Panc1 (cell line): ENCODE measurements at regions not wholly inside any gene's neighbourhood (a gene's known extent, or its start where the extent isn't known, plus 50 kb on each side); places are given as distances from the start of the nearest gene placed in this dataset.

ENCODE experiments used
- ATAC-seq: fragments of 200-7000 bp; cut with Tn5 transposase; 2 replicates; pipeline ENCODE4 v1.9.1; 2020; ENCODE audit warnings: mild to moderate bottlenecking, moderate library complexity
- BruUV-seq: library from RNA; stranded (reverse); fragments of 400-500 nt; replicated peaks from 2 replicates; lab custom pipeline; 2021; lab: Mats Ljungman, UMichigan
- CTCF ChIA-PET: fragments of 300-600 bp; sonication (Branson Sonifier 250); formaldehyde crosslinking; loops from one replicate; lab custom pipeline; 2022; ENCODE audit warnings: antibody characterized with exemption; lab: Charles Lee
- POLR2A ChIA-PET: fragments of 300-600 bp; sonication (Branson Sonifier 250); formaldehyde crosslinking; loops from one replicate; lab custom pipeline; 2022; ENCODE audit warnings: antibody characterized with exemption; lab: Charles Lee
- DNase-seq: peaks from one replicate; pipeline ENCODE4 v3.0.0-alpha.2; 2010; ENCODE audit warnings: low read depth, low spot score
- H3K27ac ChIP-seq: 2 replicates; pipeline ENCODE4 v1.5.1; 2011; ENCODE audit warnings: mild to moderate bottlenecking, low read length, inconsistent platforms
- H3K27me3 ChIP-seq: fragments of 200-500 bp; sonication (Bioruptor generic); 2 replicates; pipeline ENCODE4 v1.6.0; 2014; ENCODE audit warnings: low read length, inconsistent platforms; ENCODE audit not compliant: control insufficient read depth, insufficient read depth
- H3K36me3 ChIP-seq: fragments of 200-500 bp; sonication (Bioruptor generic); 2 replicates; pipeline ENCODE4 v1.5.1; 2014; ENCODE audit warnings: inconsistent platforms, mild to moderate bottlenecking, low read length, moderate library complexity; ENCODE audit not compliant: control insufficient read depth, insufficient read depth
- H3K4me1 ChIP-seq: 2 replicates; pipeline ENCODE4 v1.5.1; 2011; ENCODE audit warnings: inconsistent platforms, mild to moderate bottlenecking, low read length, moderate library complexity; ENCODE audit not compliant: control insufficient read depth, insufficient read depth
- H3K4me3 ChIP-seq, 2 experiments: 2 replicates each; pipeline ENCODE4 v1.5.1; 2011 to 2012; ENCODE audit warnings: low read depth in 2 of 2, low read length in 2 of 2, mild to moderate bottlenecking in 2 of 2, inconsistent platforms in 1 of 2, moderate library complexity in 1 of 2
- H3K9me3 ChIP-seq: fragments of 200-500 bp; sonication (Bioruptor generic); 2 replicates; pipeline ENCODE4 v1.5.1; 2014; ENCODE audit warnings: low read depth, mild to moderate bottlenecking, inconsistent platforms, low read length, moderate library complexity; ENCODE audit not compliant: control insufficient read depth, insufficient read depth
- CTCF ChIP-seq: fragments of 450-650 bp; IDR thresholded peaks from 2 replicates; pipeline ENCODE4 v1.5.1; 2017; ENCODE audit warnings: mild to moderate bottlenecking
- POLR2AphosphoS5 ChIP-seq: IDR thresholded peaks from 2 replicates; pipeline ENCODE4 v1.6.1; 2012; ENCODE audit warnings: mild to moderate bottlenecking, low read depth, low read length, moderate library complexity
- SIN3A ChIP-seq: IDR thresholded peaks from 2 replicates; pipeline ENCODE4 v1.6.1; 2012; ENCODE audit warnings: low read depth, mild to moderate bottlenecking, low read length, moderate library complexity, borderline replicate concordance; ENCODE audit not compliant: insufficient read depth
- TCF7L2 ChIP-seq: IDR thresholded peaks from 2 replicates; pipeline ENCODE4 v1.6.1; 2011; ENCODE audit warnings: mild to moderate bottlenecking, low read depth, low read length, inconsistent platforms
- in situ Hi-C: cut with HindIII; loops from 2 replicates; pipeline ENCODE4 v1.10.0; 2016; ENCODE audit warnings: low sequenced_read_pairs, low pct_unique_long_range_greater_than_20kb
- intact Hi-C: fragments of 100-400 bp; cut with micrococcal nuclease; formaldehyde crosslinking; loops from one replicate; pipeline ENCODE4 v1.10.0; 2022; ENCODE audit not compliant: unreplicated experiment
- TF ChIP-seq, protein P1 (sequence below), 2 experiments: IDR thresholded peaks; 2 replicates each; pipeline ENCODE4 v1.6.1; 2011 to 2012; ENCODE audit warnings: low read depth in 2 of 2, control low read depth in 1 of 2, low read length in 1 of 2, mild to moderate bottlenecking in 1 of 2, moderate library complexity in 1 of 2; ENCODE audit not compliant: insufficient read depth in 1 of 2

DNA sequence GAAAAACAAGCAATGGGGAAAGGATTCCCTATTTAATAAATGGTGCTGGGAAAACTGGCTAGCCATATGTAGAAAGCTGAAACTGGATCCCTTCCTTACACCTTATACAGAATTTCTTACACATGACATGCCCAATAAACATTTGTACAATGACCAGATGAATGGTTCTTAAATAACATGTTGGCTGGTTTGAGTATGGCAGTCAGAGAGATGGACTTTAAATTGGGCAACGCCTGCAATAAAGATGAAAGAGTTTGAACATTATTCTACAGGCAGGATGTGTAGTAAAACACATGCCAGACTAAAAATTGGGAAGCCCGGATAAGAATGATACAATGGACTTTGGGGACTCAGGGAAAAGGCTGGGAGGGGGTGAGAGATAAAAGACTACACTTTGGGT, 360.6 kb upstream of the KITLG start:
- ChIA-PET CTCF (no interaction called here), POLR2A (no interaction called here)
- no peaks in the 10 kb centered on the region for H3K36me3 ChIP-seq
- no peak overlapping the region for H3K4me3 ChIP-seq
- H3K27ac ChIP-seq: no peak overlapping the region
- in situ Hi-C loops (no loop called here), intact Hi-C loops (no loop called here)
- DNase-seq (no peak), ATAC-seq (no peak)
- H3K4me1 ChIP-seq: no peaks in the 10 kb centered on the region
- no TSS peak for BruUV-seq
- H3K9me3 ChIP-seq: no peaks in the 10 kb centered on the region
- no peaks in the 10 kb centered on the region for H3K27me3 ChIP-seq
- TF ChIP-seq POLR2AphosphoS5 (no peak), TCF7L2 (no peak), SIN3A (no peak), CTCF (no peak)
- TF ChIP-seq, protein P1, sequence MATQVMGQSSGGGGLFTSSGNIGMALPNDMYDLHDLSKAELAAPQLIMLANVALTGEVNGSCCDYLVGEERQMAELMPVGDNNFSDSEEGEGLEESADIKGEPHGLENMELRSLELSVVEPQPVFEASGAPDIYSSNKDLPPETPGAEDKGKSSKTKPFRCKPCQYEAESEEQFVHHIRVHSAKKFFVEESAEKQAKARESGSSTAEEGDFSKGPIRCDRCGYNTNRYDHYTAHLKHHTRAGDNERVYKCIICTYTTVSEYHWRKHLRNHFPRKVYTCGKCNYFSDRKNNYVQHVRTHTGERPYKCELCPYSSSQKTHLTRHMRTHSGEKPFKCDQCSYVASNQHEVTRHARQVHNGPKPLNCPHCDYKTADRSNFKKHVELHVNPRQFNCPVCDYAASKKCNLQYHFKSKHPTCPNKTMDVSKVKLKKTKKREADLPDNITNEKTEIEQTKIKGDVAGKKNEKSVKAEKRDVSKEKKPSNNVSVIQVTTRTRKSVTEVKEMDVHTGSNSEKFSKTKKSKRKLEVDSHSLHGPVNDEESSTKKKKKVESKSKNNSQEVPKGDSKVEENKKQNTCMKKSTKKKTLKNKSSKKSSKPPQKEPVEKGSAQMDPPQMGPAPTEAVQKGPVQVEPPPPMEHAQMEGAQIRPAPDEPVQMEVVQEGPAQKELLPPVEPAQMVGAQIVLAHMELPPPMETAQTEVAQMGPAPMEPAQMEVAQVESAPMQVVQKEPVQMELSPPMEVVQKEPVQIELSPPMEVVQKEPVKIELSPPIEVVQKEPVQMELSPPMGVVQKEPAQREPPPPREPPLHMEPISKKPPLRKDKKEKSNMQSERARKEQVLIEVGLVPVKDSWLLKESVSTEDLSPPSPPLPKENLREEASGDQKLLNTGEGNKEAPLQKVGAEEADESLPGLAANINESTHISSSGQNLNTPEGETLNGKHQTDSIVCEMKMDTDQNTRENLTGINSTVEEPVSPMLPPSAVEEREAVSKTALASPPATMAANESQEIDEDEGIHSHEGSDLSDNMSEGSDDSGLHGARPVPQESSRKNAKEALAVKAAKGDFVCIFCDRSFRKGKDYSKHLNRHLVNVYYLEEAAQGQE (IDR thresholded peaks at IDR 0.05; ENCODE audit: insufficient read depth in 1 of 2, low read depth in 2 of 2, low read length in 1 of 2): no peak

DNA sequence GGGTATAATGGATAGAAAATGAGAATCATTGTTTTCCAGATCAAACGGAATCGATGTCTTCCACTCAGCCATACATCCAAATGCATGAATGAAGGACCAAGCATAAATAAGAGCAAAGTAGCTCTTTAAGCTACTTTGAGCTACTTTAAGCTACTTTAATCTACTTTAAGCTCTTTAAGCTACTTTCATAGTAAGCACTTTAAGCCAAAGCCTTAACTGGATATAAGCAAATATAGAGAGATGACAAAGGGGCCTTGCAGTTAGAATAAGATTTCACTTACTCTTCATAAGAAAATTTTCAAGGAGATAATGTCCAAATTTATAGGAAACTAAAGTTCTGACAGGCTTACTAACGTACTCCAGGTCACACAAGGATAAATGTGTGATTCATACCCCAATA, 355.6 kb upstream of the KITLG start:
- intact Hi-C loops (no loop called here), in situ Hi-C loops (no loop called here)
- no TSS peak for BruUV-seq
- H3K4me3 ChIP-seq: no peak overlapping the region
- POLR2A ChIA-PET: no interaction called here
- TF ChIP-seq TCF7L2: no peak
- no peak for TF ChIP-seq POLR2AphosphoS5
- TF ChIP-seq, protein P1 (IDR thresholded peaks at IDR 0.05; ENCODE audit: insufficient read depth in 1 of 2, low read depth in 2 of 2, low read length in 1 of 2): no peak
- no peak for TF ChIP-seq SIN3A
- no peak for TF ChIP-seq CTCF
- H3K27ac ChIP-seq: no peak overlapping the region
- H3K27me3 ChIP-seq: no peaks in the 10 kb centered on the region
- H3K36me3 ChIP-seq: no peaks in the 10 kb centered on the region
- no peaks in the 10 kb centered on the region for H3K9me3 ChIP-seq
- CTCF ChIA-PET: no interaction called here
- ATAC-seq (no peak), DNase-seq (no peak)
- H3K4me1 ChIP-seq: no peaks in the 10 kb centered on the region; the same call in 1 of the 2 replicates
